Retinal pigment epithelial cell (primary cell): ENCODE measurements at regions not wholly inside any gene's neighbourhood (a gene's known extent, or its start where the extent isn't known, plus 50 kb on each side); places are given as distances from the start of the nearest gene placed in this dataset.

ENCODE experiments used
- DNase-seq: peaks from one replicate; pipeline ENCODE4 v3.0.0-alpha.2; 2010; ENCODE audit warnings: low read depth
- H3K4me3 ChIP-seq: 2 replicates; pipeline ENCODE4 v1.5.1; 2011; ENCODE audit warnings: mild to moderate bottlenecking, low read length, control low read depth, moderate library complexity
- TF ChIP-seq, protein P1 (sequence below): conservative IDR thresholded peaks from 2 replicates; pipeline ENCODE4 v1.5.1; 2011; ENCODE audit warnings: low read depth, low read length, control low read depth, inconsistent platforms

DNA sequence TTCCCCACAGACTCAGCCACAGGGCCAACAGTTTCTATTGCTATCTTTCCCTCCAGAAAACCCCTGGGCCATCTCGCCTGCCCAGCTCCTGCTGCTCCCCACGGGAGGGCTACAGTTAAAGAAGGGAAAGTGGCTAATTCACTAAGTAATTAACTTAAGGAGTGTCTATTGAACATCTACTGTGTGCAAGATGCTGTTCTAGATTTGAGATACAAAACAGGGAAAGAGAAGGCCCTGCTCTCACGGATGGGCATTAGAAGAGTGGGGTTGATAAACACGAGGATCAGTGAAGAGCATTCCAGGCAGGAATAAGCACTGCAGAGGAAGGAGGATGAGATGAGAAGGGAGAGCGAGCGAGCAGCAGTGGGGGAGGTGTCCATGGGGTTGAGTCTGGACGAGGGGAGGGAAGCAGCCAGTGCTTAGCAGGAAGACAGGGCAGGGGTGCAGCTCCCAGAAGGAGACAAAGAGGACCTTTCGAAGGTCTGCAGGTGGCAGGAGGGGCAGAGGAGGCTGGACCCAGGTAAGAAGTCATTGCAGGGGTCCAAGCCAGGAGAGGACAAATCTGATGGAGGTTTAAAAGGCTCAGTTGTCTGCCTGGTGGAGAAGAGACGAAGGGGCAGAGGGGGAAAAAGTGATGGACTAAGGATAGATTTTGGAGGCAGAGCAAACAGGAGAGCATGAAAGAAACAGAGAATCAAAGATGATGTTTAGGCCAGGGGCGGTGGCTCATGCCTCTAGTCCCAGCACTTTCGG is 64.7 kb downstream of the KLF15 start:
- no peak overlapping the region for H3K4me3 ChIP-seq
- TF ChIP-seq, protein P1, sequence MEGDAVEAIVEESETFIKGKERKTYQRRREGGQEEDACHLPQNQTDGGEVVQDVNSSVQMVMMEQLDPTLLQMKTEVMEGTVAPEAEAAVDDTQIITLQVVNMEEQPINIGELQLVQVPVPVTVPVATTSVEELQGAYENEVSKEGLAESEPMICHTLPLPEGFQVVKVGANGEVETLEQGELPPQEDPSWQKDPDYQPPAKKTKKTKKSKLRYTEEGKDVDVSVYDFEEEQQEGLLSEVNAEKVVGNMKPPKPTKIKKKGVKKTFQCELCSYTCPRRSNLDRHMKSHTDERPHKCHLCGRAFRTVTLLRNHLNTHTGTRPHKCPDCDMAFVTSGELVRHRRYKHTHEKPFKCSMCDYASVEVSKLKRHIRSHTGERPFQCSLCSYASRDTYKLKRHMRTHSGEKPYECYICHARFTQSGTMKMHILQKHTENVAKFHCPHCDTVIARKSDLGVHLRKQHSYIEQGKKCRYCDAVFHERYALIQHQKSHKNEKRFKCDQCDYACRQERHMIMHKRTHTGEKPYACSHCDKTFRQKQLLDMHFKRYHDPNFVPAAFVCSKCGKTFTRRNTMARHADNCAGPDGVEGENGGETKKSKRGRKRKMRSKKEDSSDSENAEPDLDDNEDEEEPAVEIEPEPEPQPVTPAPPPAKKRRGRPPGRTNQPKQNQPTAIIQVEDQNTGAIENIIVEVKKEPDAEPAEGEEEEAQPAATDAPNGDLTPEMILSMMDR, result no peak
- DNase-seq, result no peak

DNA sequence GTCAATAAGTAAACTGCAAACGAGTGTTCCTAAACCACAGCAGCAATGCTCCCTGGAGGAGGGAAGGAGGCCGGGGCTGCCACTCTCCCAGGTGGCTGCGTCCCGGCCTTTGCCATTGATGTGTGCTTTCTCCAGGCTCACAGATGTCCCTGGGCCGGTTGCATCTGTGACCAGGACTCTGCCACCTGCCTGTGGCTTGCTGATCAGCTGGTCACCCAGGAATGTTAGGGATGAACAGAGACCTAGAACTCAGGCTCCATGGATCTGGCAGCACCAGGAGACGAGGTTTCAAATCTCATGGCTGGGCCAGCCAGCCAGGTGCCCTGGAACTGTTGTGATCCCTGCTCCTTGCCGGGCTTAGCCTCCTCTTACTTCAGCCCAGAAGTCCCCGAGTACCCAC is 65.7 kb downstream of the KLF15 start:
- no peak for DNase-seq
- TF ChIP-seq, protein P1, result no peak
- H3K4me3 ChIP-seq, result no peak overlapping the region

DNA sequence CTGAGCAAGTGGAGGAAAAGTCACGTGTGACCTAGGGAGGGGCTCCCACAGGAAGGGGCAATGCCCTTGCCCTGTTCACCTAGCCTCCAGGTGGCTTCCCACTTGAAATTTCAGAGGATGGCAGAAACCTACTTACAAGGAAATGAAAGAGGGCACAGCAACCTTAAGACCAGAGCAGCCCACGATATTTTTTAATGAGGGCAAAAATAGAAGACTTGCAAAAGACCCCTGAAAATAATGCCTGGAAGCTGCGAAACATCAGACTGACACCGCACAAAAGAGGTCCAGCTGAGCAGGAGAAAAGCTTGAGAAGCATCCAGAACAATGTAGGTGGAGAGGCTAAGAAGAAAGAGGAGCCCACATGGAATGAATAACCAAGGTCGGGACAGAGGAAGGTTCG is 66.1 kb downstream of the KLF15 start:
- TF ChIP-seq, protein P1, result no peak
- no peak overlapping the region for H3K4me3 ChIP-seq
- no peak for DNase-seq

DNA sequence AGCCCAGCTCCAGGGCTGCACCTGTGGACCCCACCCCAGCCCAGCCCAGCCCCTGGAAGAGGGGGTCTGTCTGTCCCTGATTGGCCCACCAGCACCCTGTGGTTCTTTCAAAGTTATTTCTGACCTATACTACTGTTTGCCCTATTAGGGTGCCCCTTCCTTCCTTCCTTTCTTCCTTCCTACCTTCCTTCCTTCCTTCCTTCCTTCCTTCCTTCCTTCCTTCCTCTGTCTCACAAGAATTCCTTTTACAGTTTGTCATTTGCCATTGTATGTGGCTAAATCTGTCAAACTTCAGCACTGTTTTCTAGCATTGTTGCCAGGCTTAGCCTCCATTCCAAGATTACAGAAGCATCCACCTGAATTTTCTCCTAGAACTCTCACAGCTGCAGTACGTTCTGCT is 66.9 kb downstream of the KLF15 start:
- DNase-seq, result no peak
- no peak overlapping the region for H3K4me3 ChIP-seq
- TF ChIP-seq, protein P1, result no peak

DNA sequence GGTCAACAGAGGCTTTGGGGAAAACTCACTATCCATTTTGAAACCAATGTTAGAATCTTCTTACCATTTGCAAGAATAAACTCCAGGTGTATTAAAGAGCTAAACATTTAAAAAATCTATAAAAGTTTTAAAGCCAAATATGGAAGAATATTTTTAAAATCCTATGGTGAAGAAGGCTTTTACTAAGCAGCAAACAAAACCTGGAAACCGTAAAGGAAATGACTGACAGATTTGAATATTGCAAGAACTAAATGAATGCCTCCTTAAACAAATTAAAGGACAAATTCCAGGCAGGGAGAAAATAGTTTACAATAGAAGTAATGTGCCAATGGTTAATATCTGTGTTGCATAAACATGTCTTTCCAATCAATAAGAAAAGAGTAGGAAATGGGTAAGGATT is 68.1 kb downstream of the KLF15 start:
- H3K4me3 ChIP-seq, result no peak overlapping the region
- DNase-seq, result no peak
- TF ChIP-seq, protein P1, result no peak

DNA sequence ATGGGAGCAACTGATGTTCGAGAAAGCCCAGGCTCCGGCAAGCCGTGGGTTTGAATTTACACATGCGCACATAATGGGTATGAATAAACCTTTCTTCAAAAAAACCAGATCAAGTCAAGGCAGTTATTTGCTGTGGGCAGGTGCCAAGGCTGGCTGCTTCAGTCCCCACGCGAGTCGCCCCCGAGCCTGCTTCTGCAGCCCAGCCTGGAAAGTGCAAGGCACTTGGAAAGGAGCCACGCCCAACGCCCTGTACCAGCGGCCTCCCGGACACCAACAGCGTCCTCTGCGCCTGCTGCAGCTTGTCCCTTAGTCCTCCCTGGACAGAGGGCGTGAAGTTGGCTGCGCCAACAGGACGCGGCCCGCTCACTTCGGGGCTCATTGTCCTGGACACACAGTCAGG is 68.9 kb downstream of the KLF15 start:
- TF ChIP-seq, protein P1, result no peak
- no peak for DNase-seq
- no peak overlapping the region for H3K4me3 ChIP-seq

DNA sequence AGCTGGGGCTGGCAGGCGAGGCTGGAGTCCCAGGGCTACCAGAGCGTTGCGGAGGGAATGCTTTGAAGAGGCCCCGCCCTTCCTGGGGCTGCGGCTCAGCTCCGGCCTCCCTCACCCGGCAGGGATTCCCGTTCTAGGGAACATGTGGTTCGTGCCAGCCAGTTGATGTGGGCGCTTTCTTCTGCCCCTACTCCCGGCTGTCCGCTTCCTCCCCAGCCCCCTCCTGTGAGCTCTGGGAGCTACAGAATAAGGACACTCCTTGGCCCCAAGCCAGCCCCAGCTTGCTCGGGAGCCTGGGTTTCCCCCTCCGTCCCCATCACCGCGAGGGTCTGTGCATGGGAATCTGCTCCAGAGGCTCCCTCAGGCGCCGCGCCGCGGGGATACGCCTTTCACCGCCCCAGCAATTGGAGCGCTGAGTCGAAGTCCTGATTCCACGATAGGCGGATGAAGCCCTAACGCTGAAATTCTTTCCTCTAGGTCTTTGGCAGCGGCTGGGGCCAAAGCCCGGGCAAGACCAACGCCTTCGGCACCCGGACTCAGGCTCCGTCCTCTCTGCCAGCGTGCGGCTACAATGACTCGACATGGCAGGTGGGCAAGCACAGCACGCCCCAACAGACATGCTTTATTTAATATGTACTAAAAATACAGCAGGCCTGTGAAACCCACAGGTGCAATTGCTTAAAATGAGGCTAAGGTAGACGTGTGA is 69.5 kb downstream of the KLF15 start:
- no peak for DNase-seq
- H3K4me3 ChIP-seq, result peak overlapping the region; percentile 57
- TF ChIP-seq, protein P1, result no peak
